GM12878 (cell line): ENCODE measurements at regions not wholly inside any gene's neighbourhood (a gene's known extent, or its start where the extent isn't known, plus 50 kb on each side); places are given as distances from the start of the nearest gene placed in this dataset.

Experiments used
- ATAC-seq: fragments of 200-7000 bp; cut with Tn5 transposase; 3 replicates; pipeline ENCODE4 v1.9.1; 2020; ENCODE audit warnings: mild to moderate bottlenecking, moderate library complexity
- BruUV-seq: library from RNA; stranded (reverse); fragments of 400-500 nt; replicated peaks from 2 replicates; lab custom pipeline; 2021; lab: Mats Ljungman, UMichigan
- CTCF ChIA-PET: fragments of 300-600 bp; sonication (Branson Sonifier 250); formaldehyde crosslinking; extraction: SDS; loops from one replicate; lab custom pipeline; 2021; ENCODE audit warnings: inconsistent platforms; lab: Yijun Ruan, JAX
- POLR2A ChIA-PET: fragments of 350-600 bp; formaldehyde crosslinking; extraction: SDS; loops from one replicate; lab custom pipeline; 2021; ENCODE audit warnings: inconsistent platforms; lab: Charles Lee
- RAD21 ChIA-PET: fragments of 300-600 bp; sonication (Branson Sonifier 250); formaldehyde crosslinking; loops from one replicate; lab custom pipeline; 2023; ENCODE audit warnings: antibody characterized with exemption; ENCODE audit not compliant: unreplicated experiment; lab: Charles Lee
- SMC1A ChIA-PET: fragments of 300-600 bp; sonication (Branson Sonifier 250); formaldehyde crosslinking; loops from one replicate; lab custom pipeline; 2023; ENCODE audit not compliant: unreplicated experiment, uncharacterized antibody; lab: Charles Lee
- DNase-seq: peaks from one replicate; pipeline ENCODE4 v3.0.0-alpha.2; 2011; ENCODE audit warnings: low read depth, low spot score
- FAIRE-seq: peaks from 3 replicates; lab custom pipeline; 2011; peaks lifted over from hg19 to GRCh38; lab: Jason Lieb, UNC
- H2AFZ ChIP-seq: 2 replicates; pipeline ENCODE4 v1.6.0; 2011; ENCODE audit warnings: low read depth, low read length, control low read depth; ENCODE audit not compliant: control insufficient read depth
- H3K27ac ChIP-seq: 2 replicates; pipeline ENCODE4 v1.5.1; 2011; ENCODE audit warnings: control low read depth; ENCODE audit not compliant: control insufficient read depth, insufficient read depth
- H3K27me3 ChIP-seq, 2 experiments: replicated peaks in 1 of 2; 2 replicates each; pipeline versions ENCODE4 v1.6.0 to v1.6.1; 2011; ENCODE audit warnings: low read length in 1 of 2; ENCODE audit not compliant: control insufficient read depth in 2 of 2, insufficient read depth in 2 of 2
- H3K36me3 ChIP-seq, 2 experiments: 2 replicates each; pipeline ENCODE4 v1.5.1; 2011; ENCODE audit warnings: low read length in 1 of 2; ENCODE audit not compliant: control insufficient read depth in 2 of 2, insufficient read depth in 2 of 2
- H3K4me1 ChIP-seq: 2 replicates; pipeline ENCODE4 v1.6.1; 2011; ENCODE audit warnings: mild to moderate bottlenecking, low read length, moderate library complexity, mixed read lengths; ENCODE audit not compliant: control insufficient read depth, insufficient read depth
- H3K4me2 ChIP-seq: 2 replicates; pipeline ENCODE4 v1.6.0; 2011; ENCODE audit warnings: control low read depth; ENCODE audit not compliant: control insufficient read depth, insufficient read depth
- H3K4me3 ChIP-seq: fragments of 200-600 bp; sonication (generic); 2 replicates; pipeline ENCODE4 v1.5.1; 2016
- H3K79me2 ChIP-seq: 2 replicates; pipeline ENCODE4 v1.6.0; 2011; ENCODE audit warnings: low read length; ENCODE audit not compliant: control insufficient read depth, insufficient read depth
- H3K9ac ChIP-seq: 2 replicates; pipeline ENCODE4 v1.8.0; 2011; ENCODE audit warnings: low read length, control low read depth, mixed read lengths; ENCODE audit not compliant: control insufficient read depth, insufficient read depth
- H3K9me3 ChIP-seq: replicated peaks from 3 replicates; pipeline ENCODE4 v1.5.1; 2011; ENCODE audit warnings: mild to moderate bottlenecking, low read length; ENCODE audit not compliant: control insufficient read depth, insufficient read depth
- H4K20me1 ChIP-seq: 2 replicates; pipeline ENCODE4 v1.6.0; 2011; ENCODE audit not compliant: control insufficient read depth, insufficient read depth
- CBX5 ChIP-seq: sonication (generic); IDR thresholded peaks from 2 replicates; pipeline ENCODE4 v1.6.1; 2016; ENCODE audit warnings: low read depth, moderate library complexity, mild to moderate bottlenecking, inconsistent platforms
- IRF3 ChIP-seq: fragments of 450-650 bp; IDR thresholded peaks from 2 replicates; pipeline ENCODE4 v1.6.1; 2014; ENCODE audit warnings: mild to moderate bottlenecking
- ZNF687 ChIP-seq: fragments of 450-650 bp; IDR thresholded peaks from 2 replicates; pipeline ENCODE4 v1.6.1; 2017; ENCODE audit warnings: mild to moderate bottlenecking, moderate library complexity
- WGBS: methylation state at CpG from one replicate; pipeline ENCODE4 v1.1.6; 2016; ENCODE audit warnings: low lambda C conversion rate; ENCODE audit not compliant: insufficient replicate concordance, insufficient coverage; ENCODE audit errors: missing lambda C conversion rate; 5-methylcytosine and 5-hydroxymethylcytosine counted together
- in situ Hi-C: fragments of 300-500 bp; cut with MboI; formaldehyde crosslinking; loops from 9 replicates; pipeline ENCODE4 v1.14.3; 2018; ENCODE audit warnings: mixed read lengths
- intact Hi-C: fragments of 100-400 bp; cut with micrococcal nuclease; formaldehyde crosslinking; loops from one replicate; pipeline ENCODE4 v1.14.2; 2022; ENCODE audit not compliant: unreplicated experiment

GRCh38 chr1:239924741-239925350 is 166.8 kb upstream of the FMN2 start:
- SMC1A ChIA-PET, result no interaction called here
- no peak overlapping the region for H2AFZ ChIP-seq
- H4K20me1 ChIP-seq, result no peaks in the 10 kb centered on the region
- RAD21 ChIA-PET, result no interaction called here
- no peak overlapping the region for H3K4me2 ChIP-seq
- H3K27ac ChIP-seq, result no peak overlapping the region
- H3K79me2 ChIP-seq, result no peaks in the 10 kb centered on the region
- H3K27me3 ChIP-seq, result no peaks in the 10 kb centered on the region
- H3K4me1 ChIP-seq, result no peaks in the 10 kb centered on the region
- no peak overlapping the region for H3K4me3 ChIP-seq
- POLR2A ChIA-PET, result interaction anchor here (0.6 kb wide), 1 partner anchor 14 kb away, joined by 5 read pairs; no protein-coding TSS in a partner anchor
- FAIRE-seq (no peak), DNase-seq (no peak), ATAC-seq (no peak)
- TF ChIP-seq ZNF687 (no peak), CBX5 (no peak), IRF3 (no peak)
- intact Hi-C loops, result no loop called here
- no peaks in the 10 kb centered on the region for H3K9me3 ChIP-seq
- H3K36me3 ChIP-seq, result no peaks in the 10 kb centered on the region
- in situ Hi-C loops, result no loop called here
- BruUV-seq, result no TSS peak
- no peak overlapping the region for H3K9ac ChIP-seq
- 50% methylated on average over 22 of the region's 30 CpGs for WGBS
- CTCF ChIA-PET, result no interaction called here
